SK-N-SH (cell line): ENCODE measurements at regions not wholly inside any gene's neighbourhood (a gene's known extent, or its start where the extent isn't known, plus 50 kb on each side); places are given as distances from the start of the nearest gene placed in this dataset.

ENCODE experiments used
- CTCF ChIA-PET: fragments of 300-600, 350-600 bp; formaldehyde crosslinking; extraction: SDS; loops from one replicate; lab custom pipeline; 2021; lab: Yijun Ruan, JAX
- POLR2A ChIA-PET: fragments of 350-600 bp; sonication (Branson Sonifier 250); formaldehyde crosslinking; extraction: SDS; loops from one replicate; lab custom pipeline; 2020; ENCODE audit warnings: antibody characterized with exemption, inconsistent platforms; lab: Yijun Ruan, JAX
- DNase-seq: peaks from one replicate; pipeline ENCODE4 v3.0.0; 2012
- H2AFZ ChIP-seq: fragments of 200-600 bp; sonication (generic); 2 replicates; pipeline ENCODE4 v1.8.1; 2016; ENCODE audit warnings: antibody characterized with exemption, mild to moderate bottlenecking, low read depth
- H3F3A ChIP-seq: fragments of 200-600 bp; sonication (generic); replicated peaks from 2 replicates; pipeline ENCODE3; 2016; ENCODE audit warnings: antibody characterized with exemption, mild to moderate bottlenecking; ENCODE audit not compliant: insufficient read depth
- H3K27ac ChIP-seq, 2 experiments: fragments of 200-500 bp in 1 of 2; fragments of 200-600 bp in 1 of 2; sonication (Bioruptor generic) in 1 of 2; sonication (generic), shearing (Covaris generic) in 1 of 2; 2 replicates each; pipeline versions ENCODE4 v1.5.1 to v1.6.1; 2014 to 2016; ENCODE audit warnings: low read depth in 2 of 2, inconsistent platforms in 1 of 2, low read length in 1 of 2, mild to moderate bottlenecking in 1 of 2, mixed read lengths in 1 of 2
- H3K27me3 ChIP-seq: fragments of 200-600 bp; sonication (generic), shearing (Covaris generic); 2 replicates; pipeline ENCODE4 v1.6.1; 2016; ENCODE audit warnings: mixed run types; ENCODE audit not compliant: insufficient read depth
- H3K36me3 ChIP-seq, 2 experiments: fragments of 200-500 bp in 1 of 2; fragments of 200-600 bp in 1 of 2; sonication (Bioruptor generic) in 1 of 2; sonication (generic) in 1 of 2; replicated peaks in 1 of 2; 2 replicates each; pipeline versions ENCODE3 to v1.5.1; 2014 to 2016; ENCODE audit warnings: low read length in 1 of 2, mild to moderate bottlenecking in 1 of 2; ENCODE audit not compliant: insufficient read depth in 2 of 2, control insufficient read depth in 1 of 2
- H3K4me1 ChIP-seq, 2 experiments: fragments of 200-500 bp in 1 of 2; fragments of 200-600 bp in 1 of 2; sonication (Bioruptor generic) in 1 of 2; sonication (generic), shearing (Covaris generic) in 1 of 2; 2 replicates each; pipeline versions ENCODE4 v1.5.1 to v1.6.1; 2014 to 2016; ENCODE audit warnings: low read depth in 1 of 2, low read length in 1 of 2, mixed run types in 1 of 2; ENCODE audit not compliant: insufficient read depth in 2 of 2, control insufficient read depth in 1 of 2
- H3K4me2 ChIP-seq: fragments of 200-600 bp; sonication (generic), shearing (Covaris generic); 2 replicates; pipeline ENCODE4 v1.6.1; 2017; ENCODE audit warnings: mixed run types
- H3K4me3 ChIP-seq, 2 experiments: fragments of 200-500 bp in 1 of 2; fragments of 200-600 bp in 1 of 2; sonication (Bioruptor generic) in 1 of 2; sonication (generic), shearing (Covaris generic) in 1 of 2; 2 replicates each; pipeline versions ENCODE4 v1.5.1 to v1.8.1; 2014 to 2016; ENCODE audit warnings: low read depth in 2 of 2, inconsistent platforms in 1 of 2, low read length in 1 of 2, mild to moderate bottlenecking in 1 of 2, mixed read lengths in 1 of 2, moderate library complexity in 1 of 2
- H3K79me2 ChIP-seq: fragments of 200-600 bp; sonication (generic); 2 replicates; pipeline ENCODE4 v1.8.1; 2017; ENCODE audit warnings: mild to moderate bottlenecking; ENCODE audit not compliant: insufficient read depth
- H3K9ac ChIP-seq: fragments of 200-600 bp; sonication (generic); 2 replicates; pipeline ENCODE4 v1.6.1; 2017; ENCODE audit warnings: mixed run types
- H3K9me2 ChIP-seq: fragments of 200-600 bp; sonication (generic); 2 replicates; pipeline ENCODE4 v1.6.1; 2017; ENCODE audit warnings: mixed run types
- H3K9me3 ChIP-seq: fragments of 200-600 bp; sonication (generic); 2 replicates; pipeline ENCODE4 v1.6.1; 2017; ENCODE audit warnings: mixed run types, mild to moderate bottlenecking, moderate library complexity
- H4K20me1 ChIP-seq: fragments of 200-600 bp; sonication (generic); 2 replicates; pipeline ENCODE4 v1.6.1; 2017; ENCODE audit warnings: mild to moderate bottlenecking, mixed run types; ENCODE audit not compliant: insufficient read depth
- CHD2 ChIP-seq: fragments of 150-350 bp; IDR thresholded peaks from 2 replicates; pipeline ENCODE4 v1.6.1; 2018; ENCODE audit warnings: low read length; ENCODE audit not compliant: partially characterized antibody
- EP300 ChIP-seq, 2 experiments: IDR thresholded peaks; 2 replicates each; pipeline versions ENCODE4 v1.4.0 to v1.6.1; 2012; ENCODE audit warnings: borderline replicate concordance in 1 of 2, low read depth in 1 of 2, low read length in 1 of 2
- FOXJ3 ChIP-seq: sonication (generic); formaldehyde crosslinking; IDR thresholded peaks from 2 replicates; pipeline ENCODE4 v1.5.1; 2020; ENCODE audit warnings: mild to moderate bottlenecking, missing genetic modification reagents
- GATA2 ChIP-seq: sonication (generic); formaldehyde crosslinking; IDR thresholded peaks from 2 replicates; pipeline ENCODE4 v1.5.0; 2020; ENCODE audit warnings: mild to moderate bottlenecking, missing genetic modification reagents
- NFIC ChIP-seq: IDR thresholded peaks from 2 replicates; pipeline ENCODE4 v1.4.0; 2012; ENCODE audit warnings: borderline replicate concordance
- RFX5 ChIP-seq: IDR thresholded peaks from 2 replicates; pipeline ENCODE4 v1.6.1; 2012; ENCODE audit warnings: mild to moderate bottlenecking, improper control_type of control experiment, low read length
- SIN3A ChIP-seq: IDR thresholded peaks from 2 replicates; pipeline ENCODE4 v1.6.1; 2012; ENCODE audit warnings: low read depth, mild to moderate bottlenecking, low read length, moderate library complexity, borderline replicate concordance
- TEAD4 ChIP-seq: IDR thresholded peaks from 2 replicates; pipeline ENCODE4 v1.4.0; 2012; ENCODE audit warnings: mild to moderate bottlenecking, borderline replicate concordance; ENCODE audit not compliant: insufficient read depth
- WGBS: methylation state at CpG from one replicate; pipeline ENCODE4 v1.1.6; 2017; ENCODE audit warnings: low lambda C conversion rate; 5-methylcytosine and 5-hydroxymethylcytosine counted together
- TF ChIP-seq, protein P1 (sequence below): IDR thresholded peaks from 2 replicates; pipeline ENCODE4 v1.4.0; 2012; ENCODE audit warnings: low read depth, borderline replicate concordance
- TF ChIP-seq, protein P2 (sequence below): IDR thresholded peaks from 2 replicates; pipeline ENCODE4 v1.4.0; 2012; ENCODE audit warnings: low read depth

DNA sequence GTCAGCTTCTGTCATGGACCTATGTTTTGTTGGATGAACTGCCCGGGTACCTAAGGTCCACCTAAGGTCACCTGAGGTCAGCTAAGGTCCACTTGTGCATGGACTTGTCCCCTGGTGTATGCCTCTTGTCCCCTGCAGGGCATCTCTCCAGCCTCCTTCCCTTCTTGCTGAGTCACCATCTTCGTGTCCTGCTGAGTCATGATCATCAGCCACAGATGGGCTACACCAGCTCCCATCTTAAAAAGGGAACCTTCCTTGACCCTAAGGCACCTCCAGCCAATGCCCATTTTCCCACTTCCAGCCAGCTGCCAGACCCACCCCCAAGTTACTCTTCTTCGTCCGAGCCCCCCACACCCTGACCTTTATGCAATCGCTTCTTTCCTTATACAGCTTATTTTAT is 544.9 kb downstream of the TBC1D22A start:
- Histone ChIP-seq H3K27me3 (no peaks in the 10 kb centered on the region), H3K36me3 (no peaks in the 10 kb centered on the region), H3K4me3 (no peak overlapping the region), H3K27ac (no peak overlapping the region), H3K79me2 (no peaks in the 10 kb centered on the region), H3K9ac (no peak overlapping the region), H3K4me1 (no peaks in the 10 kb centered on the region), H3K9me2 (no peaks in the 10 kb centered on the region), H4K20me1 (no peaks in the 10 kb centered on the region), H3F3A (no peaks in the 10 kb centered on the region), H3K4me2 (no peak overlapping the region), H3K9me3 (no peaks in the 10 kb centered on the region), H2AFZ (no peak overlapping the region)
- CTCF ChIA-PET = interaction anchor here (0.9 to 2.0 kb wide), 2 partner anchors 11 to 17 kb away, joined by 4 read pairs; no protein-coding TSS in a partner anchor
- no peak for TF ChIP-seq FOXJ3 (CRISPR knock-in tag)
- no peak for TF ChIP-seq CHD2
- no peak for TF ChIP-seq SIN3A
- TF ChIP-seq RFX5 = no peak
- TF ChIP-seq EP300 (IDR thresholded peaks at IDR 0.05; ENCODE audit: borderline replicate concordance in 1 of 2, low read depth in 1 of 2, low read length in 1 of 2) = no peak
- no peak for DNase-seq
- POLR2A ChIA-PET = no interaction called here
- 47% methylated on average over 5 of the region's 5 CpGs for WGBS

DNA sequence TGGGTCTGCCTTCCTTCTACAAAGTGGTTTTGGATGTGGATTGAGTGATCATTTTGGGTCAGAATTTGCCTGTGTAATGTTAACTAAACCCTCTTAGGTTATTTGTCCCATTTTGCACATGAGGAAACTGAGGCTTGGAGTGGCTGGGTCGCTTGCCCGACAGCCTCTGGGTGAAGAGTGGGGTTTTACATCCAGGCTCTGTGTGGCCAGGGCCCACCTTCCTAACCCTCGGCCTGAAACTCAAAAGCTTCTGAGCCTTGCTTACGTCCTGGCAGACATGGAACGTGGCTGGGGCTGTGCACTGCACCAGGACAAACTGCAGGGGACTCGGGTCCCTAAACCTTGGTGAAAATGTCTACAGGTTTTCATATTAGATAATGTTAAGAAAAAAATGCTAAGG is 542.4 kb downstream of the TBC1D22A start:
- H3K9me3 ChIP-seq = no peaks in the 10 kb centered on the region
- no peaks in the 10 kb centered on the region; the same call in 1 of the 2 replicates for H3K27me3 ChIP-seq
- no peaks in the 10 kb centered on the region for H3F3A ChIP-seq
- no peaks in the 10 kb centered on the region for H3K9me2 ChIP-seq
- no peaks in the 10 kb centered on the region for H3K4me1 ChIP-seq
- H2AFZ ChIP-seq = no peak overlapping the region
- DNase-seq = no peak
- H3K36me3 ChIP-seq = no peaks in the 10 kb centered on the region
- no peak overlapping the region for H3K27ac ChIP-seq
- TF ChIP-seq, protein P1, sequence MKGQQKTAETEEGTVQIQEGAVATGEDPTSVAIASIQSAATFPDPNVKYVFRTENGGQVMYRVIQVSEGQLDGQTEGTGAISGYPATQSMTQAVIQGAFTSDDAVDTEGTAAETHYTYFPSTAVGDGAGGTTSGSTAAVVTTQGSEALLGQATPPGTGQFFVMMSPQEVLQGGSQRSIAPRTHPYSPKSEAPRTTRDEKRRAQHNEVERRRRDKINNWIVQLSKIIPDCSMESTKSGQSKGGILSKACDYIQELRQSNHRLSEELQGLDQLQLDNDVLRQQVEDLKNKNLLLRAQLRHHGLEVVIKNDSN = no peak
- no peak for TF ChIP-seq NFIC
- H3K79me2 ChIP-seq = no peaks in the 10 kb centered on the region
- no peak overlapping the region for H3K4me3 ChIP-seq
- ChIA-PET CTCF (no interaction called here), POLR2A (no interaction called here)
- no peak overlapping the region for H3K9ac ChIP-seq
- 36% methylated on average over 6 of the region's 6 CpGs for WGBS
- H3K4me2 ChIP-seq = no peak overlapping the region
- no peaks in the 10 kb centered on the region for H4K20me1 ChIP-seq

DNA sequence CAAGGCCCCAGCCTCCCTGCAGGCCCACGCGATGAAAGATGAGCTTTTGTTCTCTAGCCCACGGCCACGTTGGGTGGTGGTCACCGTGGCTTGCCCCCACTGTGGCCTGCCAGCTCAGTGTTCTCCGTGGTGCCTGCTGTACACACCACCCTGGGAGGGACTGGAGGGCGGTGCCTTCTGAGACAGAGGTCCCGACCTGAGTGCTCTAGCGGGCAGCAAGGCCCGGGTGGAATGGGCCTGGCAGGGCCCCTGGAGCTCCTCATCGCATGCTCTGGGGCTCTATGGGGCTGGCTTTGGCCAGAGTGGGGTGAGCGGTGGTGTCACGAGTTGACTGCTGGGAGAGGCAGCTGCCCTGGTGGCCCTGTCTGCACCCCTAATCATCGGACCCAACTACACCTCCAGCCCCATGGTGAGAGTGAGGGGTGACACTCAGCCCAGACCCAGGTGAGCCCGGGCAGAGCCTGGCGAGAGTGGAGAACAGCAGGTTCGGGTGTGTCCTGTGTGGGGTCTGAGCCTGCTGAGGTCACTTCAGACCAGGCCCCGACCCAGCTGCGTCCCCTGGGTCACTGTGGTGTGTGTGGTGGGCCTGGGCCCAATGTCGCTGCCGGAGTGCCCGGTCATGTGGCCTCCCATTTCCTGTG is 541.9 kb downstream of the TBC1D22A start:
- Histone ChIP-seq H4K20me1 (no peaks in the 10 kb centered on the region), H3K9ac (no peak overlapping the region), H3K79me2 (no peaks in the 10 kb centered on the region), H3K27me3 (no peaks in the 10 kb centered on the region; the same call in 1 of the 2 replicates), H3K4me1 (no peaks in the 10 kb centered on the region), H3K36me3 (no peaks in the 10 kb centered on the region), H3F3A (no peaks in the 10 kb centered on the region), H3K27ac (no peak overlapping the region), H3K4me2 (no peak overlapping the region), H3K9me2 (no peaks in the 10 kb centered on the region), H3K4me3 (no peak overlapping the region), H3K9me3 (no peaks in the 10 kb centered on the region), H2AFZ (no peak overlapping the region)
- DNase-seq = peak; percentile 4
- ChIA-PET CTCF (no interaction called here), POLR2A (no interaction called here)
- TF ChIP-seq, protein P2, sequence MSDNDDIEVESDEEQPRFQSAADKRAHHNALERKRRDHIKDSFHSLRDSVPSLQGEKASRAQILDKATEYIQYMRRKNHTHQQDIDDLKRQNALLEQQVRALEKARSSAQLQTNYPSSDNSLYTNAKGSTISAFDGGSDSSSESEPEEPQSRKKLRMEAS = no peak
- TF ChIP-seq GATA2 (CRISPR knock-in tag) = no peak
- TF ChIP-seq TEAD4 = no peak
- 77% methylated on average over 4 of the region's 22 CpGs for WGBS
